GM23338 (cell line): ENCODE measurements at regions not wholly inside any gene's neighbourhood (a gene's known extent, or its start where the extent isn't known, plus 50 kb on each side); places are given as distances from the start of the nearest gene placed in this dataset.

ENCODE experiments used
- ATAC-seq: fragments of 200-7000 bp; cut with Tn5 transposase; 3 replicates; pipeline ENCODE4 v1.9.1; 2020
- DNase-seq: peaks from one replicate; pipeline ENCODE4 v3.0.0-alpha.2; 2015; ENCODE audit warnings: low spot score
- H2AFZ ChIP-seq: fragments of 200-600 bp; sonication (generic); 2 replicates; pipeline ENCODE4 v1.8.0; 2016; ENCODE audit warnings: antibody characterized with exemption, mild to moderate bottlenecking, moderate library complexity
- H3F3A ChIP-seq: fragments of 200-600 bp; sonication (generic); replicated peaks from 2 replicates; pipeline ENCODE4 v1.8.0; 2017; ENCODE audit warnings: antibody characterized with exemption, mixed run types, low read depth
- H3K27ac ChIP-seq: fragments of 200-600 bp; sonication (generic); 2 replicates; pipeline ENCODE4 v1.6.1; 2016; ENCODE audit warnings: low read depth
- H3K27me3 ChIP-seq: fragments of 200-600 bp; sonication (generic); 2 replicates; pipeline ENCODE4 v1.8.0; 2016; ENCODE audit warnings: mild to moderate bottlenecking, mixed run types, moderate library complexity; ENCODE audit not compliant: insufficient read depth
- H3K36me3 ChIP-seq: fragments of 200-600 bp; sonication (generic); 2 replicates; pipeline ENCODE4 v1.8.0; 2016; ENCODE audit warnings: mild to moderate bottlenecking; ENCODE audit not compliant: insufficient read depth
- H3K4me1 ChIP-seq: fragments of 200-600 bp; sonication (generic); 2 replicates; pipeline ENCODE4 v1.8.0; 2016; ENCODE audit warnings: mild to moderate bottlenecking, moderate library complexity; ENCODE audit not compliant: insufficient read depth
- H3K4me2 ChIP-seq: fragments of 200-600 bp; sonication (generic); 2 replicates; pipeline ENCODE4 v1.7.1; 2017; ENCODE audit warnings: mixed run types
- H3K4me3 ChIP-seq: fragments of 200-600 bp; sonication (generic); 2 replicates; pipeline ENCODE4 v1.6.1; 2016; ENCODE audit warnings: mixed run types
- H3K79me2 ChIP-seq: fragments of 200-600 bp; sonication (generic); replicated peaks from 2 replicates; pipeline ENCODE4 v1.8.0; 2017; ENCODE audit warnings: mild to moderate bottlenecking; ENCODE audit not compliant: insufficient read depth
- H3K9me2 ChIP-seq: fragments of 200-600 bp; sonication (generic); 2 replicates; pipeline ENCODE4 v1.8.0; 2017; ENCODE audit not compliant: insufficient read depth
- H4K20me1 ChIP-seq: fragments of 200-600 bp; sonication (generic); replicated peaks from 2 replicates; pipeline ENCODE4 v1.8.0; 2017; ENCODE audit warnings: mild to moderate bottlenecking; ENCODE audit not compliant: insufficient read depth
- H3K27ac Mint-ChIP-seq: 2 replicates; pipeline ENCODE4 v1.8.0; 2020; ENCODE audit warnings: inconsistent platforms, mild to moderate bottlenecking, moderate library complexity, mixed read lengths
- H3K27me3 Mint-ChIP-seq: 3 replicates; pipeline ENCODE4 v1.8.0; 2022; ENCODE audit warnings: low read depth, mild to moderate bottlenecking, moderate library complexity, mixed read lengths, inconsistent platforms; ENCODE audit not compliant: insufficient read depth, poor library complexity
- H3K36me3 Mint-ChIP-seq: 3 replicates; pipeline ENCODE4 v1.8.0; 2021; ENCODE audit warnings: low read depth, mild to moderate bottlenecking, inconsistent platforms, moderate library complexity, mixed read lengths
- H3K4me1 Mint-ChIP-seq: 3 replicates; pipeline ENCODE4 v1.8.0; 2020; ENCODE audit warnings: mild to moderate bottlenecking, inconsistent platforms, mixed read lengths
- H3K4me3 Mint-ChIP-seq: 3 replicates; pipeline ENCODE4 v1.8.0; 2021; ENCODE audit warnings: moderate library complexity, mild to moderate bottlenecking, inconsistent platforms, mixed read lengths
- H3K9me3 Mint-ChIP-seq: 3 replicates; pipeline ENCODE4 v1.8.0; 2020; ENCODE audit warnings: moderate library complexity, mild to moderate bottlenecking, inconsistent platforms, mixed read lengths
- CREB1 ChIP-seq: fragments of 250-450 bp; sonication (Bioruptor Pico); IDR thresholded peaks from 2 replicates; pipeline ENCODE4 v1.5.0; 2020; ENCODE audit warnings: low read depth, mild to moderate bottlenecking, moderate library complexity
- ETS1 ChIP-seq: IDR thresholded peaks from 2 replicates; pipeline ENCODE4 v1.6.1; 2016; ENCODE audit warnings: antibody characterized with exemption
- EZH2phosphoT487 ChIP-seq: fragments of 200-600 bp; sonication (generic); IDR thresholded peaks from one replicate; pipeline ENCODE4 v1.8.1; 2018; ENCODE audit warnings: antibody characterized with exemption; ENCODE audit not compliant: unreplicated experiment
- ZNF114 ChIP-seq: fragments of 250-450 bp; sonication (Bioruptor Pico); IDR thresholded peaks from 2 replicates; pipeline ENCODE4 v1.5.0; 2020; ENCODE audit warnings: mild to moderate bottlenecking, moderate library complexity
- ZNF331 ChIP-seq: fragments of 250-450 bp; sonication (Bioruptor Pico); IDR thresholded peaks from 2 replicates; pipeline ENCODE4 v1.5.0; 2020; ENCODE audit warnings: low read depth, mild to moderate bottlenecking, moderate library complexity
- ZNF462 ChIP-seq: fragments of 250-450 bp; sonication (Bioruptor Pico); IDR thresholded peaks from 2 replicates; pipeline ENCODE4 v1.5.0; 2020; ENCODE audit warnings: mild to moderate bottlenecking, moderate library complexity
- TF ChIP-seq, protein P1 (sequence below), 2 experiments: fragments of 200-600 bp in 1 of 2; sonication (generic) in 1 of 2; conservative IDR thresholded peaks; 2 replicates each; pipeline versions ENCODE4 v1.5.1 to v1.6.1; 2016 to 2017; ENCODE audit warnings: antibody characterized with exemption in 2 of 2, low read depth in 2 of 2, mild to moderate bottlenecking in 2 of 2, moderate library complexity in 1 of 2
- TF ChIP-seq, protein P2 (sequence below): IDR thresholded peaks from one replicate; pipeline ENCODE4 v1.6.1; 2018; ENCODE audit warnings: antibody characterized with exemption; ENCODE audit not compliant: unreplicated experiment

DNA sequence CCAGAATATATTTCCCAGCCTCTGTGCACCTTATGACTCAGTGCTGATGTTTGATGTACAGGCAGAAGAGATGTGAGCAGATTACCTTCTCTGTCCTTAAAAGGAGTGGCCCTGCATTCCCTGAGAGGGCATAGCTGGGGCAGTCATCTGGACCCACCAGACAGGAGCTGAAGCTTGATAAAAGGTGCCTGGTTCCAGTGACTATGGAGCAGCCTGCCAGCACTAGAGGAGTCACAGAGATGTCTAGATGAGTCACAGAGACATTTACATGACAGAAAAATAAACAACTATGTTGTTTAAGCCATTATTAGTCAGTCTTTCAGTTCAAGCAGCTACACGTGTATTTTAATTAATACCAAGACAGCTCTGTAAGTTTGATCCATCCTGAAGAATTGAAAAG, 237.1 kb upstream of the MOCS1 start:
- Histone ChIP-seq H3K27ac (no peak overlapping the region), H3F3A (no peaks in the 10 kb centered on the region), H4K20me1 (no peaks in the 10 kb centered on the region), H2AFZ (no peak overlapping the region), H3K4me3 (no peak overlapping the region), H3K4me1 (no peaks in the 10 kb centered on the region), H3K79me2 (no peaks in the 10 kb centered on the region), H3K9me2 (peaks cover 5% of the 10 kb centered on the region; the same call in 1 of the 2 replicates), H3K27me3 (no peaks in the 10 kb centered on the region), H3K36me3 (no peaks in the 10 kb centered on the region), H3K4me2 (no peak overlapping the region)
- no peak overlapping the region for H3K27ac Mint-ChIP-seq
- H3K27me3 Mint-ChIP-seq = peaks cover 2% of the 10 kb centered on the region
- no peak for ATAC-seq
- H3K9me3 Mint-ChIP-seq = peaks cover 4% of the 10 kb centered on the region; the same call in 2 of the 3 replicates
- no peak for DNase-seq
- H3K4me1 Mint-ChIP-seq = peaks cover 3% of the 10 kb centered on the region; the same call in 1 of the 3 replicates
- no peaks in the 10 kb centered on the region; the same call in 2 of the 3 replicates for H3K36me3 Mint-ChIP-seq
- no peak overlapping the region for H3K4me3 Mint-ChIP-seq
- no peak for TF ChIP-seq ZNF331 (CRISPR knock-in tag)
- no peak for TF ChIP-seq CREB1 (CRISPR knock-in tag)
- no peak for TF ChIP-seq ZNF114 (CRISPR knock-in tag)
- TF ChIP-seq, protein P1, sequence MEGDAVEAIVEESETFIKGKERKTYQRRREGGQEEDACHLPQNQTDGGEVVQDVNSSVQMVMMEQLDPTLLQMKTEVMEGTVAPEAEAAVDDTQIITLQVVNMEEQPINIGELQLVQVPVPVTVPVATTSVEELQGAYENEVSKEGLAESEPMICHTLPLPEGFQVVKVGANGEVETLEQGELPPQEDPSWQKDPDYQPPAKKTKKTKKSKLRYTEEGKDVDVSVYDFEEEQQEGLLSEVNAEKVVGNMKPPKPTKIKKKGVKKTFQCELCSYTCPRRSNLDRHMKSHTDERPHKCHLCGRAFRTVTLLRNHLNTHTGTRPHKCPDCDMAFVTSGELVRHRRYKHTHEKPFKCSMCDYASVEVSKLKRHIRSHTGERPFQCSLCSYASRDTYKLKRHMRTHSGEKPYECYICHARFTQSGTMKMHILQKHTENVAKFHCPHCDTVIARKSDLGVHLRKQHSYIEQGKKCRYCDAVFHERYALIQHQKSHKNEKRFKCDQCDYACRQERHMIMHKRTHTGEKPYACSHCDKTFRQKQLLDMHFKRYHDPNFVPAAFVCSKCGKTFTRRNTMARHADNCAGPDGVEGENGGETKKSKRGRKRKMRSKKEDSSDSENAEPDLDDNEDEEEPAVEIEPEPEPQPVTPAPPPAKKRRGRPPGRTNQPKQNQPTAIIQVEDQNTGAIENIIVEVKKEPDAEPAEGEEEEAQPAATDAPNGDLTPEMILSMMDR (conservative IDR thresholded peaks at IDR 0.05; ENCODE audit: low read depth in 2 of 2) = no peak
- no peak for TF ChIP-seq EZH2phosphoT487
- TF ChIP-seq, protein P2, sequence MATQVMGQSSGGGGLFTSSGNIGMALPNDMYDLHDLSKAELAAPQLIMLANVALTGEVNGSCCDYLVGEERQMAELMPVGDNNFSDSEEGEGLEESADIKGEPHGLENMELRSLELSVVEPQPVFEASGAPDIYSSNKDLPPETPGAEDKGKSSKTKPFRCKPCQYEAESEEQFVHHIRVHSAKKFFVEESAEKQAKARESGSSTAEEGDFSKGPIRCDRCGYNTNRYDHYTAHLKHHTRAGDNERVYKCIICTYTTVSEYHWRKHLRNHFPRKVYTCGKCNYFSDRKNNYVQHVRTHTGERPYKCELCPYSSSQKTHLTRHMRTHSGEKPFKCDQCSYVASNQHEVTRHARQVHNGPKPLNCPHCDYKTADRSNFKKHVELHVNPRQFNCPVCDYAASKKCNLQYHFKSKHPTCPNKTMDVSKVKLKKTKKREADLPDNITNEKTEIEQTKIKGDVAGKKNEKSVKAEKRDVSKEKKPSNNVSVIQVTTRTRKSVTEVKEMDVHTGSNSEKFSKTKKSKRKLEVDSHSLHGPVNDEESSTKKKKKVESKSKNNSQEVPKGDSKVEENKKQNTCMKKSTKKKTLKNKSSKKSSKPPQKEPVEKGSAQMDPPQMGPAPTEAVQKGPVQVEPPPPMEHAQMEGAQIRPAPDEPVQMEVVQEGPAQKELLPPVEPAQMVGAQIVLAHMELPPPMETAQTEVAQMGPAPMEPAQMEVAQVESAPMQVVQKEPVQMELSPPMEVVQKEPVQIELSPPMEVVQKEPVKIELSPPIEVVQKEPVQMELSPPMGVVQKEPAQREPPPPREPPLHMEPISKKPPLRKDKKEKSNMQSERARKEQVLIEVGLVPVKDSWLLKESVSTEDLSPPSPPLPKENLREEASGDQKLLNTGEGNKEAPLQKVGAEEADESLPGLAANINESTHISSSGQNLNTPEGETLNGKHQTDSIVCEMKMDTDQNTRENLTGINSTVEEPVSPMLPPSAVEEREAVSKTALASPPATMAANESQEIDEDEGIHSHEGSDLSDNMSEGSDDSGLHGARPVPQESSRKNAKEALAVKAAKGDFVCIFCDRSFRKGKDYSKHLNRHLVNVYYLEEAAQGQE = no peak
- TF ChIP-seq ZNF462 (CRISPR knock-in tag) = no peak
- no peak for TF ChIP-seq ETS1
